H1 (cell line): ENCODE measurements at regions not wholly inside any gene's neighbourhood (a gene's known extent, or its start where the extent isn't known, plus 50 kb on each side); places are given as distances from the start of the nearest gene placed in this dataset.
A peak's percentile ranks its signal among the peaks of the same experiment; 100 is the strongest.

Experiments used
- CTCF ChIA-PET: fragments of 300-600 bp; sonication (Branson Sonifier 250); formaldehyde crosslinking; loops from one replicate; lab custom pipeline; 2021; ENCODE audit not compliant: partially characterized antibody; lab: Charles Lee
- POLR2A ChIA-PET: fragments of 300-600 bp; sonication (Branson Sonifier 250); formaldehyde crosslinking; loops from one replicate; lab custom pipeline; 2021; ENCODE audit warnings: inconsistent platforms; ENCODE audit not compliant: partially characterized antibody; lab: Charles Lee
- DNase-seq, 2 experiments: peaks; one replicate each; pipeline versions ENCODE4 v3.0.0 to v3.0.0-alpha.2; 2010 to 2022; ENCODE audit warnings: low spot score in 2 of 2, low read depth in 1 of 2, mixed read lengths in 1 of 2
- FAIRE-seq: peaks from 2 replicates; lab custom pipeline; 2011; peaks lifted over from hg19 to GRCh38; lab: Jason Lieb, UNC
- H2AFZ ChIP-seq: 2 replicates; pipeline ENCODE4 v1.8.1; 2012; ENCODE audit warnings: low read length, inconsistent platforms
- H2AK5ac ChIP-seq: 2 replicates; pipeline ENCODE4 v1.6.1; 2013; ENCODE audit warnings: low read depth, low read length
- H2BK120ac ChIP-seq: replicated peaks from 2 replicates; pipeline ENCODE3; 2013; ENCODE audit warnings: low read depth, low read length, inconsistent platforms
- H2BK12ac ChIP-seq: 2 replicates; pipeline ENCODE4 v1.6.1; 2013; ENCODE audit warnings: low read depth, low read length
- H2BK15ac ChIP-seq: 2 replicates; pipeline ENCODE4 v1.6.1; 2013; ENCODE audit warnings: low read length
- H2BK20ac ChIP-seq: 2 replicates; pipeline ENCODE4 v1.6.1; 2013; ENCODE audit warnings: low read length
- H2BK5ac ChIP-seq: 2 replicates; pipeline ENCODE4 v1.6.1; 2013; ENCODE audit warnings: low read depth, low read length
- H3K14ac ChIP-seq: 2 replicates; pipeline ENCODE4 v1.6.1; 2013; ENCODE audit warnings: inconsistent platforms; ENCODE audit not compliant: insufficient read length
- H3K18ac ChIP-seq: 2 replicates; pipeline ENCODE4 v1.6.1; 2013; ENCODE audit warnings: low read length; ENCODE audit errors: extremely low read depth
- H3K23ac ChIP-seq: 2 replicates; pipeline ENCODE4 v1.6.1; 2013; ENCODE audit warnings: inconsistent platforms; ENCODE audit not compliant: insufficient read length
- H3K23me2 ChIP-seq: 2 replicates; pipeline ENCODE4 v1.6.1; 2013; ENCODE audit warnings: low read depth, low read length
- H3K27ac ChIP-seq: 2 replicates; pipeline ENCODE4 v1.6.1; 2011; ENCODE audit warnings: low read depth, low read length, inconsistent platforms
- H3K27me3 ChIP-seq, 4 experiments: replicated peaks in 1 of 4; 1 replicate in 1 of 4; 2 replicates in 3 of 4; pipeline versions ENCODE4 v1.6.1 to v1.8.1; 2011 to 2013; ENCODE audit warnings: low read length in 3 of 4, mild to moderate bottlenecking in 3 of 4, inconsistent platforms in 2 of 4, mixed read lengths in 2 of 4, moderate library complexity in 1 of 4; ENCODE audit not compliant: control insufficient read depth in 3 of 4, insufficient read depth in 3 of 4; ENCODE audit errors: extremely low read depth in 1 of 4
- H3K36me3 ChIP-seq, 4 experiments: 2 replicates each; pipeline versions ENCODE4 v1.6.1 to v1.8.1; 2011 to 2013; ENCODE audit warnings: mild to moderate bottlenecking in 4 of 4, low read length in 3 of 4, moderate library complexity in 2 of 4, control low read depth in 1 of 4, inconsistent platforms in 1 of 4; ENCODE audit not compliant: insufficient read depth in 4 of 4, control insufficient read depth in 2 of 4
- H3K4ac ChIP-seq: replicated peaks from 2 replicates; pipeline ENCODE3; 2013; ENCODE audit warnings: low read length, low read depth, mixed read lengths, inconsistent platforms; ENCODE audit not compliant: insufficient read length
- H3K4me1 ChIP-seq, 4 experiments: replicated peaks in 1 of 4; 1 replicate in 1 of 4; 2 replicates in 3 of 4; pipeline versions ENCODE4 v1.6.1 to v1.8.1; 2011 to 2013; ENCODE audit warnings: low read length in 3 of 4, inconsistent platforms in 2 of 4, mixed read lengths in 1 of 4; ENCODE audit not compliant: insufficient read depth in 4 of 4, control insufficient read depth in 3 of 4
- H3K4me2 ChIP-seq, 2 experiments: 2 replicates each; pipeline versions ENCODE4 v1.6.1 to v1.8.1; 2011 to 2013; ENCODE audit warnings: low read depth in 2 of 2, low read length in 2 of 2, control low read depth in 1 of 2, inconsistent platforms in 1 of 2, mild to moderate bottlenecking in 1 of 2; ENCODE audit not compliant: insufficient read depth in 1 of 2
- H3K4me3 ChIP-seq, 4 experiments: fragments of 200-600, 300-600 bp in 1 of 4; sonication (generic), shearing (Covaris generic), sonication (Bioruptor Twin) in 1 of 4; 2 replicates each; pipeline versions ENCODE4 v1.5.1 to v1.8.1; 2011 to 2016; ENCODE audit warnings: low read length in 4 of 4, low read depth in 3 of 4, control low read depth in 2 of 4, inconsistent platforms in 2 of 4, mild to moderate bottlenecking in 2 of 4, mixed read lengths in 1 of 4, moderate library complexity in 1 of 4; ENCODE audit not compliant: insufficient read depth in 2 of 4; ENCODE audit errors: extremely low read depth in 1 of 4
- H3K56ac ChIP-seq: replicated peaks from 2 replicates; pipeline ENCODE3; 2013; ENCODE audit warnings: low read depth, mild to moderate bottlenecking, mixed read lengths, low read length, inconsistent platforms; ENCODE audit not compliant: insufficient read length
- H3K79me1 ChIP-seq: 2 replicates; pipeline ENCODE4 v1.6.1; 2013; ENCODE audit warnings: low read depth, low read length, control low read depth
- H3K79me2 ChIP-seq, 2 experiments: 2 replicates each; pipeline versions ENCODE4 v1.6.1 to v1.8.1; 2012 to 2013; ENCODE audit warnings: low read length in 2 of 2, mild to moderate bottlenecking in 2 of 2, inconsistent platforms in 1 of 2; ENCODE audit not compliant: insufficient read depth in 2 of 2, control insufficient read depth in 1 of 2
- H3K9ac ChIP-seq, 4 experiments: replicated peaks in 1 of 4; 1 replicate in 1 of 4; 2 replicates in 3 of 4; pipeline versions ENCODE4 v1.6.1 to v1.8.1; 2011 to 2013; ENCODE audit warnings: low read depth in 3 of 4, low read length in 3 of 4, control low read depth in 2 of 4, mild to moderate bottlenecking in 2 of 4, moderate library complexity in 2 of 4, inconsistent platforms in 1 of 4; ENCODE audit errors: extremely low read depth in 1 of 4
- H3K9me3 ChIP-seq, 2 experiments: 2 replicates each; pipeline versions ENCODE4 v1.6.1 to v1.8.1; 2012 to 2013; ENCODE audit warnings: mild to moderate bottlenecking in 2 of 2, moderate library complexity in 2 of 2, control low read depth in 1 of 2, inconsistent platforms in 1 of 2, low read depth in 1 of 2, low read length in 1 of 2, mixed read lengths in 1 of 2; ENCODE audit not compliant: insufficient read depth in 2 of 2
- H4K20me1 ChIP-seq, 2 experiments: replicated peaks in 1 of 2; 2 replicates each; pipeline versions ENCODE3 to v1.8.1; 2011 to 2013; ENCODE audit warnings: inconsistent platforms in 2 of 2, low read length in 2 of 2, mild to moderate bottlenecking in 1 of 2; ENCODE audit not compliant: insufficient read depth in 2 of 2, control insufficient read depth in 1 of 2
- H4K5ac ChIP-seq: 2 replicates; pipeline ENCODE4 v1.6.1; 2013; ENCODE audit warnings: low read length, low read depth, mixed read lengths, inconsistent platforms; ENCODE audit not compliant: insufficient read length
- H4K8ac ChIP-seq: 2 replicates; pipeline ENCODE4 v1.8.0; 2013; ENCODE audit warnings: mild to moderate bottlenecking, moderate library complexity, low read length, inconsistent platforms; ENCODE audit not compliant: insufficient read depth; ENCODE audit errors: extremely low read depth
- H4K91ac ChIP-seq: replicated peaks from 2 replicates; pipeline ENCODE3; 2013; ENCODE audit warnings: low read length, mixed read lengths, inconsistent platforms; ENCODE audit not compliant: insufficient read length
- CTBP2 ChIP-seq: IDR thresholded peaks from 2 replicates; pipeline ENCODE4 v1.7.0; 2011; ENCODE audit warnings: borderline replicate concordance, mild to moderate bottlenecking, moderate library complexity, mixed read lengths, low read length; ENCODE audit not compliant: insufficient read depth, insufficient read length
- HDAC2 ChIP-seq, 2 experiments: fragments of 300-600 bp in 1 of 2; sonication (generic) in 1 of 2; IDR thresholded peaks; 2 replicates each; pipeline ENCODE4 v1.6.1; 2011 to 2012; ENCODE audit warnings: low read depth in 2 of 2, low read length in 2 of 2, mild to moderate bottlenecking in 2 of 2, moderate library complexity in 2 of 2, borderline replicate concordance in 1 of 2, inconsistent platforms in 1 of 2
- HDAC6 ChIP-seq: IDR thresholded peaks from one replicate; pipeline ENCODE4 v1.7.1; 2012; ENCODE audit warnings: low read depth, mild to moderate bottlenecking, inconsistent platforms, low read length, moderate library complexity
- KDM1A ChIP-seq: fragments of 200-600, 300-600 bp; sonication (generic); IDR thresholded peaks from 2 replicates; pipeline ENCODE4 v1.7.1; 2016; ENCODE audit warnings: mild to moderate bottlenecking, low read length, borderline replicate concordance
- POLR2AphosphoS5 ChIP-seq: IDR thresholded peaks from 2 replicates; pipeline ENCODE4 v1.6.1; 2011; ENCODE audit warnings: low read depth, low read length
- RXRA ChIP-seq: IDR thresholded peaks from 2 replicates; pipeline ENCODE4 v1.6.1; 2011; ENCODE audit warnings: low read depth, mild to moderate bottlenecking, low read length, moderate library complexity; ENCODE audit not compliant: insufficient read depth
- SP1 ChIP-seq: IDR thresholded peaks from 2 replicates; pipeline ENCODE4 v1.6.1; 2011; ENCODE audit warnings: low read depth, low read length
- YY1 ChIP-seq: IDR thresholded peaks from 2 replicates; pipeline ENCODE4 v1.6.1; 2011; ENCODE audit warnings: low read depth, mild to moderate bottlenecking, low read length
- WGBS, 2 experiments: shearing (Covaris generic) in 1 of 2; methylation state at CpG; one replicate each; pipeline versions ENCODE4 v1.1.6 to v1.1.7; 2013 to 2015; ENCODE audit warnings: low lambda C conversion rate in 2 of 2, mixed read lengths in 2 of 2, inconsistent platforms in 1 of 2, low coverage in 1 of 2, missing lambda C conversion rate in 1 of 2; ENCODE audit not compliant: insufficient replicate concordance in 2 of 2, insufficient coverage in 1 of 2, insufficient read length in 1 of 2; ENCODE audit errors: extremely low coverage in 1 of 2, missing lambda C conversion rate in 1 of 2; 5-methylcytosine and 5-hydroxymethylcytosine counted together

GRCh38 chr12:76216585-76217472, 131.4 kb downstream of the BBS10 start:
- Histone ChIP-seq H3K27ac (no peak overlapping the region), H3K27me3 (no peaks in the 10 kb centered on the region), H2BK20ac (no peak overlapping the region), H2AFZ (peak overlapping the region; percentile 23; the same call in 1 of the 2 replicates), H2AK5ac (no peak overlapping the region), H3K18ac (no peak overlapping the region), H3K4ac (no peak overlapping the region), H3K9me3 (no peaks in the 10 kb centered on the region), H3K4me2 (no peak overlapping the region), H4K8ac (no peak overlapping the region), H3K79me1 (no peaks in the 10 kb centered on the region), H3K23ac (no peak overlapping the region), H3K79me2 (no peaks in the 10 kb centered on the region), H3K36me3 (no peaks in the 10 kb centered on the region), H4K5ac (no peak overlapping the region), H2BK15ac (no peak overlapping the region), H2BK5ac (no peak overlapping the region), H2BK12ac (no peak overlapping the region), H3K56ac (no peak overlapping the region), H4K91ac (no peak overlapping the region), H4K20me1 (no peaks in the 10 kb centered on the region), H3K14ac (no peak overlapping the region), H3K23me2 (no peaks in the 10 kb centered on the region), H3K4me1 (no peaks in the 10 kb centered on the region), H3K9ac (no peak overlapping the region), H2BK120ac (no peak overlapping the region), H3K4me3 (no peak overlapping the region)
- 89% methylated on average over 8 of the region's 8 CpGs; no CpG with 5 or more reads in 1 of the 2 experiments for WGBS, 2 experiments
- ChIA-PET CTCF (no interaction called here), POLR2A (no interaction called here)
- DNase-seq (no peak), FAIRE-seq (no peak)
- no peak for TF ChIP-seq CTBP2
- TF ChIP-seq HDAC6, result no peak
- TF ChIP-seq KDM1A, result no peak
- no peak for TF ChIP-seq POLR2AphosphoS5
- TF ChIP-seq SP1, result no peak
- TF ChIP-seq HDAC2 (IDR thresholded peaks at IDR 0.05; ENCODE audit: borderline replicate concordance in 1 of 2, low read depth in 2 of 2, low read length in 2 of 2), result no peak
- TF ChIP-seq RXRA, result no peak
- no peak for TF ChIP-seq YY1
